ENCODE measurements at regions not wholly inside any gene's neighbourhood (a gene's known extent, or its start where the extent isn't known, plus 50 kb on each side); places are given as distances from the start of the nearest gene placed in this dataset.
"Not testable (repeated sequence)": the region's sequence is repeated elsewhere in the genome, so short reads cannot be mapped to it uniquely, and the experiment has no call there.

GRCh38 chr6:12613811-12614210 lies 102.8 kb upstream of the PHACTR1 start:
- no peak for DNase-seq

GRCh38 chr6:12614456-12614855 lies 102.1 kb upstream of the PHACTR1 start:
- DNase-seq, result no peak

GRCh38 chr6:12618296-12618695 lies 98.3 kb upstream of the PHACTR1 start:
- DNase-seq, result no peak

- no peak for DNase-seq
Observed at GRCh38 chr6:12621754-12622153, 94.8 kb upstream of the PHACTR1 start.

- no peak for DNase-seq
Observed at GRCh38 chr6:12622566-12622965, 94.0 kb upstream of the PHACTR1 start.

- DNase-seq, result no peak
Observed at GRCh38 chr6:12624142-12624837, 92.3 kb upstream of the PHACTR1 start.

GRCh38 chr6:12627053-12627452 lies 89.5 kb upstream of the PHACTR1 start:
- no peak for DNase-seq

GRCh38 chr6:12628327-12628726 lies 88.2 kb upstream of the PHACTR1 start:
- DNase-seq, result no peak

- DNase-seq, result not testable (repeated sequence)
Observed at GRCh38 chr6:12633746-12634145, 82.8 kb upstream of the PHACTR1 start.

GRCh38 chr6:12635375-12635774 lies 81.2 kb upstream of the PHACTR1 start:
- DNase-seq, result no peak

GRCh38 chr6:12635813-12636212 lies 80.8 kb upstream of the PHACTR1 start:
- peak; percentile 16 for DNase-seq

GRCh38 chr6:12636336-12636735 lies 80.2 kb upstream of the PHACTR1 start:
- DNase-seq, result no peak

- peak; percentile 46 for DNase-seq
Observed at GRCh38 chr6:12637960-12638641, 78.5 kb upstream of the PHACTR1 start.

GRCh38 chr6:12640438-12640837 lies 76.1 kb upstream of the PHACTR1 start:
- no peak for DNase-seq

GRCh38 chr6:12641785-12642184 lies 74.8 kb upstream of the PHACTR1 start:
- DNase-seq, result not testable (repeated sequence)

GRCh38 chr6:12645941-12646340 lies 70.6 kb upstream of the PHACTR1 start:
- DNase-seq, result no peak

GRCh38 chr6:12648171-12648570 lies 68.4 kb upstream of the PHACTR1 start:
- DNase-seq, result no peak

- DNase-seq, result no peak
Observed at GRCh38 chr6:12649325-12649724, 67.2 kb upstream of the PHACTR1 start.

- DNase-seq, result no peak
Observed at GRCh38 chr6:12653486-12653885, 63.1 kb upstream of the PHACTR1 start.

GRCh38 chr6:12654107-12654506 lies 62.5 kb upstream of the PHACTR1 start:
- DNase-seq, result no peak

GRCh38 chr6:12654514-12654913 lies 62.1 kb upstream of the PHACTR1 start:
- DNase-seq, result no peak

- no peak for DNase-seq
Observed at GRCh38 chr6:12656906-12657305, 59.7 kb upstream of the PHACTR1 start.

- DNase-seq, result no peak
Observed at GRCh38 chr6:12657884-12658283, 58.7 kb upstream of the PHACTR1 start.

Data from renal pelvis (tissue), 1 donor.